ENCODE measurements at regions not wholly inside any gene's neighbourhood (a gene's known extent, or its start where the extent isn't known, plus 50 kb on each side); places are given as distances from the start of the nearest gene placed in this dataset.

DNA sequence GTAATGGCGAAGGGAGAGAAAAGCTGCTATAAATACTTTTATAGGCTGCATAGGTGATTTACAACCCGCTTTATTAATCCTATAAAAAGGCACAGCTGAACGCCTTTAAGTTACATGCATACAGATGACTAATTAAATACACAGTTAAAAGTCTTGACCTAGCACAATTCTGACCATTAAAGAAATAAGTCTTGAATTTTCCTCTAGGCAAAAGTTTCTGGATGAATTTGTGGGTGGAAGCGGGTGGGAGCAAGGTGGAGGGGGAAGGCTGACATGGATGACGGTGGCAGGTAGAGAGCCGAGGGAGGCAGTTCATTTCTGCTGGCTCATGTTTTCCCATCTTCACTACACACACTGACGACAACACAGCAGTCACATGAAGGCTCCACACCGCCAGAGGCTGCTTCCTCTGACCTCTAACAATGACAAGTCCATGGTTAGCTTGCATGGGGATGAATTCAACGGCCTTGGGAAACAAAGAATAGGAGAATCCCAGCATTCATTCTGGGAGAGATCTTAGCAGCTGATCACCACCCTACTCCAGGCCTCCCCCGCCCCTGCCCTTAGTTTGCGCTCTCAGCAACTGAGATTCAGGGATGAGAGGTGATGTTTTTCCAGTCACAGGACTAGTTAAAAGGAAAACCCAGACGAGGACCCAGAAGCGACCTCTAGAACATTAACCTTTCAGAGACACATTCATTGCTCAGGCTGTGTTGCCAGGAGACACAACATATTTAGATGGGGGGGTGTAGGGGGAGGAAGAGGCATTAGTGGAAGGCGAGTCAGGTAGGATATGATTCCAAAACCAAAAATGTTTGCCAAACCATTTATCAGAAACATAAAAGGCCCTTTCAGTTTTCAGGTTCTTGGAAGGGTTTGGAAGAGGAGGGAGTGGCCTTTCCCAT is 329.3 kb downstream of the PIK3R1 start:
- no peaks in the 10 kb centered on the region for H3K36me3 ChIP-seq (ENCODE audit: control insufficient read depth, insufficient read depth, low read length)
- no peaks in the 10 kb centered on the region for H3K4me1 ChIP-seq (ENCODE audit: control insufficient read depth, insufficient read depth, low read length)
- no peak overlapping the region for H3K4me3 ChIP-seq (ENCODE audit: low read length)
- H3K27me3 ChIP-seq (ENCODE audit: control insufficient read depth, insufficient read depth, low read length) = no peaks in the 10 kb centered on the region
- no peak overlapping the region for H3K27ac ChIP-seq (ENCODE audit: low read length)
- WGBS (ENCODE audit: insufficient coverage, insufficient read length) = no CpG with 5 or more reads among the region's 14 CpGs
- no peaks in the 10 kb centered on the region for H3K9me3 ChIP-seq (ENCODE audit: control insufficient read depth, insufficient read depth, low read length)
- no peak for DNase-seq (ENCODE audit: low read depth, low spot score)

DNA sequence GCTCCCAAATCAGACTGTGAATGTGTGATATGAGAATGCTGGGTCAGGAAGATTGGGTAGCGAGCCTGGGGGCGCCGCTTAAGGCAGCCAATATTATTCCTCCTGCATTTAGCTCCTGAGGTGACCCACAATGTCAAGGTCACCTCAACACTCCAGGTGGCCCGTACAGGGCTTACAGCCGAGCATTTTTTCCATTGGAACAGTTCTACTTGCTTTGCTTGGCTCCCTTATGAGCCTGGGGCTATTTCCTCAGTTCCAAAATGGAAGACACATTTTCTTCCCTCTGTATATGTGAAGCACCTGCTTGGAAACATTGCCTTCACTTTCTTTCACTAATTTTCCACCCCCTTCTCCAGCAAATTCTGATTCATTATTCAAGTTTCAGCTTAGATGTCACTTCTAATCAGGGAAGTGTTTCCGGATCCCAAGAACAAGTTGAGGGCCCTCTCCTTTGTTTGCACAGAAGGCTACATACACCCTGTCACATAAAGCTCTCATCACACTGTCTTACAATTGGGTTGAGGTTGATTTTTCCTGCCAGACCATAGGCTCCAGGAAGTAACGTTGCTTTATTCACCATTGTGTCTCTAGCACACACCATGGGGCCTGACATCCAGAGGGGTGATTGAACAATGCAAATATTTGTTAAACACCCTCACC is 330.2 kb downstream of the PIK3R1 start:
- H3K4me3 ChIP-seq (ENCODE audit: low read length) = no peak overlapping the region
- no CpG with 5 or more reads among the region's 7 CpGs for WGBS (ENCODE audit: insufficient coverage, insufficient read length)
- H3K27me3 ChIP-seq (ENCODE audit: control insufficient read depth, insufficient read depth, low read length) = no peaks in the 10 kb centered on the region
- no peaks in the 10 kb centered on the region for H3K4me1 ChIP-seq (ENCODE audit: control insufficient read depth, insufficient read depth, low read length)
- no peaks in the 10 kb centered on the region for H3K9me3 ChIP-seq (ENCODE audit: control insufficient read depth, insufficient read depth, low read length)
- H3K27ac ChIP-seq (ENCODE audit: low read length) = no peak overlapping the region
- H3K36me3 ChIP-seq (ENCODE audit: control insufficient read depth, insufficient read depth, low read length) = no peaks in the 10 kb centered on the region
- DNase-seq (ENCODE audit: low read depth, low spot score) = no peak

DNA sequence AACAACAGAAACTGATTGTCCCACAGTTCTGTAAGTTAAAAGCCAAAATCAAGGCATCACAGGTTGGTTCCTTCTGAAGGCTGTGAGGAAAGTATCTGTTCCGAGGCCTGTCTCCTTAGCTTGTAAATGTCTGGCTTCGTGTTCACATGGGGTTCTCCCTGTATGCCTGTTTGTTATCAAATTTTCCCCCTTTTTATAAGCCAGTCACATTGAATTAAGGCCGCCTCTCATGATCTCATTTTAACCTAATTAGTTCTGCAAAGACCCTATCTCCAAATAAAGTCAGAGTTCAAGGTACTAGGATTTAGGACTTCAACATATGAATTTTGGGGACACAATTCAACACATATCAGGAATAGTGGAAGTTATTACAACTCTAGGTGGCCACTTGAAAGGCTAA is 331.5 kb downstream of the PIK3R1 start:
- H3K4me1 ChIP-seq (ENCODE audit: control insufficient read depth, insufficient read depth, low read length) = no peaks in the 10 kb centered on the region
- H3K36me3 ChIP-seq (ENCODE audit: control insufficient read depth, insufficient read depth, low read length) = no peaks in the 10 kb centered on the region
- H3K4me3 ChIP-seq (ENCODE audit: low read length) = no peak overlapping the region
- DNase-seq (ENCODE audit: low read depth, low spot score) = no peak
- no peaks in the 10 kb centered on the region for H3K9me3 ChIP-seq (ENCODE audit: control insufficient read depth, insufficient read depth, low read length)
- no CpG with 5 or more reads among the region's 3 CpGs for WGBS (ENCODE audit: insufficient coverage, insufficient read length)
- H3K27me3 ChIP-seq (ENCODE audit: control insufficient read depth, insufficient read depth, low read length) = no peaks in the 10 kb centered on the region
- H3K27ac ChIP-seq (ENCODE audit: low read length) = no peak overlapping the region

DNA sequence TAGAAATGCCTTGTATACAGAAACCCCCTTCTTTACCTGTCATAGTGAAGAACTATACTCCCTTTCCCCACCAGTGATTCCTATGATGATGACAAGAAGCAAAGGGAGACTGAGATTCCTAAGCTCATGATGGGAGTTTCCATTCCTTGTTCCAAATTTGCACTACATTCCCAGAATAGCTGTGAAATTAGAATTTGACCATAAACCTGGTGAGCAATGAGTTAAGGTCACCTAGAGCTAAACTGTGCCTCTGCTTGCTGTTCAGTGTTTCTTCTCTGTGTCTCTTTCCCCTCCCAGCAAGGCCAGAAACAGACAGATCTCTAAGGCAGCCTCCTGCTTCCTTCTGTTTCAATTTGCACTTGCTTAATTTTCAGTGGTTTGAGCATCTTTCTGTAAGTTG is 332.1 kb downstream of the PIK3R1 start:
- no peak for DNase-seq (ENCODE audit: low read depth, low spot score)
- Histone ChIP-seq H3K27ac (ENCODE audit: low read length) (no peak overlapping the region), H3K4me1 (ENCODE audit: control insufficient read depth, insufficient read depth, low read length) (no peaks in the 10 kb centered on the region), H3K4me3 (ENCODE audit: low read length) (no peak overlapping the region), H3K9me3 (ENCODE audit: control insufficient read depth, insufficient read depth, low read length) (no peaks in the 10 kb centered on the region), H3K36me3 (ENCODE audit: control insufficient read depth, insufficient read depth, low read length) (no peaks in the 10 kb centered on the region), H3K27me3 (ENCODE audit: control insufficient read depth, insufficient read depth, low read length) (no peaks in the 10 kb centered on the region)

DNA sequence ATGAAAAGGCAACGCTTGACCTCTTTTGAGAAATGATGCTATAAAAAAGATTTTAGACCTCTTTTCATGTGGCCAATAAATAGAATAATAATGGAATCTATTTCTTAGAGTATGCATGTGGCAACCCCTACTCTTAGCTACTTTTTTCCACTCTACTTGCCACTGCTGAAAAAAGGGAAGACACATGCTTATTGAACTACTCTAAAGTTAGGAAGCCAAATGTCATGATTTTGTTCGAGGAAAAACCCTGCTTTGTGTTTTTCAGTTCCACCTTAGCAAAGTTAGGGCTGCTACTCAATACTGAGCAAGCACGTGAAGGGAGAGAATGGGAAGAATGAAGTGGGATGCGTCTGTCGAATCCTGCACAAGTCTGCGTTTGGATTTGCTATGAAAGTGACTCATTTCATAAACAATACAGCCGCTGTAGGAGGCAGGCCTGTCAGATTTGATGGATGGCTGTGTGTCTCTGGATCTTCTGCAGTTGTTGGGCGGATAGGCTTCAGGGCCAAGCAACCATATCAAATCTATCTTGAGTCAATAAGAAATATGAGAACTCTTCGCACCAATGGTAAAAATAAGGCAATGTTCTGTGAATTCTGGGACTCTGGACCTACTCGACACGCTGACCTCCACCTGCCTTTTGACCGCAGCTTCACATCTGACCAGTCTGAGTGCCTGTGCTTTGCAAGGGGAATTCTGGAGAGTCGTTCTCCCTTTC is 333.6 kb downstream of the PIK3R1 start:
- no peaks in the 10 kb centered on the region for H3K9me3 ChIP-seq (ENCODE audit: control insufficient read depth, insufficient read depth, low read length)

GRCh38 chr5:68550015-68550414 is 334.5 kb downstream of the PIK3R1 start:
- DNase-seq (ENCODE audit: low read depth, low spot score) = no peak
- Histone ChIP-seq H3K4me3 (ENCODE audit: low read length) (no peak overlapping the region), H3K4me1 (ENCODE audit: control insufficient read depth, insufficient read depth, low read length) (no peaks in the 10 kb centered on the region), H3K27ac (ENCODE audit: low read length) (no peak overlapping the region), H3K9me3 (ENCODE audit: control insufficient read depth, insufficient read depth, low read length) (no peaks in the 10 kb centered on the region), H3K27me3 (ENCODE audit: control insufficient read depth, insufficient read depth, low read length) (no peaks in the 10 kb centered on the region), H3K36me3 (ENCODE audit: control insufficient read depth, insufficient read depth, low read length) (no peaks in the 10 kb centered on the region)

More for the DNA sequence above, 333.6 kb downstream of the PIK3R1 start:
- Histone ChIP-seq H3K4me1 (ENCODE audit: control insufficient read depth, insufficient read depth, low read length) (no peaks in the 10 kb centered on the region), H3K36me3 (ENCODE audit: control insufficient read depth, insufficient read depth, low read length) (no peaks in the 10 kb centered on the region), H3K27me3 (ENCODE audit: control insufficient read depth, insufficient read depth, low read length) (no peaks in the 10 kb centered on the region), H3K4me3 (ENCODE audit: low read length) (no peak overlapping the region), H3K27ac (ENCODE audit: low read length) (no peak overlapping the region)
- no peak for DNase-seq (ENCODE audit: low read depth, low spot score)
- no CpG with 5 or more reads among the region's 13 CpGs for WGBS (ENCODE audit: insufficient coverage, insufficient read length)

GRCh38 chr5:68551436-68551835 is 335.9 kb downstream of the PIK3R1 start:
- H3K36me3 ChIP-seq (ENCODE audit: control insufficient read depth, insufficient read depth, low read length) = no peaks in the 10 kb centered on the region
- no peak overlapping the region for H3K4me3 ChIP-seq (ENCODE audit: low read length)
- WGBS (ENCODE audit: insufficient coverage, insufficient read length) = no CpG with 5 or more reads among the region's 5 CpGs
- H3K27me3 ChIP-seq (ENCODE audit: control insufficient read depth, insufficient read depth, low read length) = no peaks in the 10 kb centered on the region
- H3K9me3 ChIP-seq (ENCODE audit: control insufficient read depth, insufficient read depth, low read length) = no peaks in the 10 kb centered on the region
- DNase-seq (ENCODE audit: low read depth, low spot score) = no peak
- no peaks in the 10 kb centered on the region for H3K4me1 ChIP-seq (ENCODE audit: control insufficient read depth, insufficient read depth, low read length)
- H3K27ac ChIP-seq (ENCODE audit: low read length) = no peak overlapping the region

DNA sequence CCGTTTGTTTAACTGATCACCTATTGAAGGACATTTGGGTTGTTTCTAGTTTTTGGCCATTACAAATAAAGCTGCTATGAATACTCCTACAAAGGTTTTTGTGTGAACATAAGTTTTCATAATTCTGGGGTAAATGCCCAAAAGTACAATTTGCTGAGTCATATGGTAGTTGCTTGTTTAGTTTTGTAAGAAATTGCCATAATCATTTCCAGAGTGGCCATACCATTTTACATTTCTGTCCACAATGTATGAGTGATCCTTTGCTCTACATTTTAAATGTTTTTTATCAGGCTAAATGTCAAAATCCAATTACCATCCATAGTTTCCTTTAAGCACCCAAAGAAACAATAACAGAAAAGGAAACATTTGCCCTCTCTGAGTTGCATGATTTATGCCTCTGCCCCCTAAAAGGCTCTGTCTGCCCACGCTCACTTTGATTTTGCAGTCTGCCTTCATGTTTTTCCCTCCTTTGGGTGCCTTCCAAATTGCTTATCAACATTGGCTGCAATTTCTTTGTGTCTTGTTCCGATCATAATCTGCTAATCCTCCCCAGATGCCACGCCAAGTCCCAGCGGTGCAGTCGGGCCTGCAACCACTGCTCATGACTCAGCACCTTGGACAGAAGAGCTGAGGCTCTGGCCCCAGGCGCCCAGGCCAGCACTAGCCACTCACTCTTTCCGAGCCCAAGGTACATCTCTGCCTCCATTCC is 339.2 kb downstream of the PIK3R1 start:
- Histone ChIP-seq H3K4me3 (ENCODE audit: low read length) (no peak overlapping the region), H3K36me3 (ENCODE audit: control insufficient read depth, insufficient read depth, low read length) (peaks cover 4% of the 10 kb centered on the region; the same call in 1 of the 2 replicates), H3K27ac (ENCODE audit: low read length) (no peak overlapping the region), H3K9me3 (ENCODE audit: control insufficient read depth, insufficient read depth, low read length) (no peaks in the 10 kb centered on the region; the same call in 1 of the 2 replicates), H3K27me3 (ENCODE audit: control insufficient read depth, insufficient read depth, low read length) (no peaks in the 10 kb centered on the region), H3K4me1 (ENCODE audit: control insufficient read depth, insufficient read depth, low read length) (no peaks in the 10 kb centered on the region)
- no CpG with 5 or more reads among the region's 8 CpGs for WGBS (ENCODE audit: insufficient coverage, insufficient read length)
- DNase-seq (ENCODE audit: low read depth, low spot score) = no peak

DNA sequence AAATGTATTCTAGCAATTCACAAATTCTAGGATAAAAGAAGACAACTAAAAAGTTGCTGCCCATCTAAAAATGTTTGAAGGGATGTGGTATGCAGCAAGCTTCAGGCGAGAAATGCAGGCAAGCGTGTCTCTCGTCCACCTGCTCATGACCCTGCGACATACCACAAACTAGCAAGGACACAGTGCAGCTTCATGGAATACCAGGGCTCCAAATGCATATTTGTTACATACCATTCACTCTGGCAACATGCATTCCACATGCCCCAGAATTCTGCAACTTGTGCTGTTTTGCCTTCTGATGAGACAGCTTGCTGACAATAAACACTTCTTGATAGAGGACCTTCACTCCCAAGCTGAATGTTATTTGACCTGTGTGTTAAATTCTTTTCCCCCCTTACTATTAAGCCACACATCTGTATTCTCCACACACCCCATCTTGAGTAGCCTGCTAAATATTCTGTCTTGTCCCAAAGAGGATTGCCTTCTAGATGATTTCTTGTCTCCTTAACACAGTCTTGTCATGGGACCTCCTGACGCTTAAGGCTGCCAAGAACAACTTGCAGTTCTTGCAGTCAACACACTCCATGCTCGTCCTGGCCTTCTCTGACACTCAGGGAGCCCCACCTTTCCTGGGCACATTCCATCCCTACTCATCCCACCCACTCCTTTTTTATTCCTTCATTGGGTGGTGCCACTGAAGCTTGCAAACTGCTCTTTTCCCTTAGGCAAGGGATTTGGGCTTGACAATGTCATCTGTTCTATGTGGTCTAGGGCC is 340.5 kb downstream of the PIK3R1 start:
- DNase-seq (ENCODE audit: low read depth, low spot score) = no peak
- Histone ChIP-seq H3K9me3 (ENCODE audit: control insufficient read depth, insufficient read depth, low read length) (no peaks in the 10 kb centered on the region; the same call in 1 of the 2 replicates), H3K4me1 (ENCODE audit: control insufficient read depth, insufficient read depth, low read length) (no peaks in the 10 kb centered on the region), H3K36me3 (ENCODE audit: control insufficient read depth, insufficient read depth, low read length) (peaks cover 4% of the 10 kb centered on the region; the same call in 1 of the 2 replicates), H3K27me3 (ENCODE audit: control insufficient read depth, insufficient read depth, low read length) (no peaks in the 10 kb centered on the region), H3K27ac (ENCODE audit: low read length) (no peak overlapping the region), H3K4me3 (ENCODE audit: low read length) (no peak overlapping the region)
- WGBS (ENCODE audit: insufficient coverage, insufficient read length) = no CpG with 5 or more reads among the region's 6 CpGs

Measured in iPS DF 6.9 (cell line).